Thyroid gland (tissue), 4 donors: ENCODE measurements at regions not wholly inside any gene's neighbourhood (a gene's known extent, or its start where the extent isn't known, plus 50 kb on each side); places are given as distances from the start of the nearest gene placed in this dataset.

Experiments used
- DNase-seq, 2 donors: peaks; one replicate each; pipeline ENCODE4 v3.0.0-alpha.2; 2019
- H3K27ac ChIP-seq, 3 donors: fragments of 200-600 bp; sonication (generic); 1 replicate in 2 of 3; 2 replicates in 1 of 3; pipeline ENCODE4 v1.5.1; 2016 to 2019; ENCODE audit warnings: mild to moderate bottlenecking in 1 of 3, moderate library complexity in 1 of 3
- H3K27me3 ChIP-seq: fragments of 200-600 bp; sonication (generic); one replicate; pipeline ENCODE4 v1.5.1; 2019
- H3K36me3 ChIP-seq, 2 donors: fragments of 200-600 bp; sonication (generic); one replicate each; pipeline ENCODE4 v1.5.1; 2016 to 2019
- H3K4me1 ChIP-seq, 2 donors: fragments of 200-600 bp; sonication (generic); one replicate each; pipeline ENCODE4 v1.5.1; 2017 to 2019
- H3K4me3 ChIP-seq, 3 donors: fragments of 200-600 bp; sonication (generic); replicated peaks in 1 of 3; 1 replicate in 2 of 3; 2 replicates in 1 of 3; pipeline ENCODE4 v1.5.1; 2016; ENCODE audit warnings: mild to moderate bottlenecking in 1 of 3
- H3K9me3 ChIP-seq: fragments of 200-600 bp; sonication (generic); one replicate; pipeline ENCODE4 v1.5.1; 2017
- CTCF ChIP-seq, 6 experiments: fragments of 200-600 bp in 3 of 6; fragments of 450-650 bp in 3 of 6; sonication (generic) in 3 of 6; IDR thresholded peaks; one replicate each; pipeline ENCODE4 v1.5.1; 2016 to 2019; ENCODE audit warnings: antibody characterized with exemption in 6 of 6, mild to moderate bottlenecking in 2 of 6, inconsistent platforms in 1 of 6, moderate library complexity in 1 of 6
- POLR2A ChIP-seq, 2 donors: fragments of 450-650 bp; IDR thresholded peaks; one replicate each; pipeline ENCODE4 v1.6.1; 2017; ENCODE audit warnings: antibody characterized with exemption in 2 of 2, mild to moderate bottlenecking in 2 of 2, moderate library complexity in 1 of 2
- WGBS, 2 donors: methylation state at CpG; one replicate each; pipeline ENCODE4 v1.1.5; 2017; 5-methylcytosine and 5-hydroxymethylcytosine counted together
- intact Hi-C: fragments of 100-400 bp; cut with DNase I; formaldehyde crosslinking; loops from one replicate; pipeline ENCODE4 v1.15.1; 2023

- WGBS, 2 donors: 66 to 76% methylated on average over 12 of the region's 12 CpGs
- TF ChIP-seq POLR2A (IDR thresholded peaks at IDR 0.05) (no peak), CTCF (IDR thresholded peaks at IDR 0.05) (no peak)
- no peak overlapping the region for H3K4me3 ChIP-seq
- H3K36me3 ChIP-seq: no peaks in the 10 kb centered on the region
- no peaks in the 10 kb centered on the region for H3K4me1 ChIP-seq
- no peak for DNase-seq
- no peak overlapping the region for H3K27ac ChIP-seq
- intact Hi-C loops: no loop called here
- H3K9me3 ChIP-seq: no peaks in the 10 kb centered on the region
- no peaks in the 10 kb centered on the region for H3K27me3 ChIP-seq
Measured at GRCh38 chr19:32171719-32172151, 173.7 kb upstream of the ZNF507 start.

GRCh38 chr19:32172566-32173160, 172.7 kb upstream of the ZNF507 start:
- intact Hi-C loops: no loop called here
- Histone ChIP-seq H3K27me3 (no peaks in the 10 kb centered on the region), H3K9me3 (no peaks in the 10 kb centered on the region), H3K4me3 (no peak overlapping the region), H3K36me3 (no peaks in the 10 kb centered on the region), H3K4me1 (no peaks in the 10 kb centered on the region), H3K27ac (no peak overlapping the region)
- TF ChIP-seq CTCF (IDR thresholded peaks at IDR 0.05) (no peak), POLR2A (IDR thresholded peaks at IDR 0.05) (no peak)
- WGBS, 2 donors: 66 to 70% methylated on average over 5 of the region's 5 CpGs
- DNase-seq: no peak

- 93 to 94% methylated on average over 3 of the region's 3 CpGs for WGBS, 2 donors
- Histone ChIP-seq H3K9me3 (no peaks in the 10 kb centered on the region), H3K4me3 (no peak overlapping the region), H3K27me3 (no peaks in the 10 kb centered on the region), H3K36me3 (no peaks in the 10 kb centered on the region), H3K27ac (no peak overlapping the region), H3K4me1 (no peaks in the 10 kb centered on the region)
- no peak for TF ChIP-seq CTCF (IDR thresholded peaks at IDR 0.05)
- TF ChIP-seq POLR2A (IDR thresholded peaks at IDR 0.05): no peak
- intact Hi-C loops: no loop called here
- no peak for DNase-seq
Measured at GRCh38 chr19:32173836-32174235, 171.6 kb upstream of the ZNF507 start.

GRCh38 chr19:32174386-32175113, 170.9 kb upstream of the ZNF507 start:
- Histone ChIP-seq H3K27ac (no peak overlapping the region), H3K4me1 (no peaks in the 10 kb centered on the region), H3K9me3 (no peaks in the 10 kb centered on the region), H3K36me3 (no peaks in the 10 kb centered on the region), H3K27me3 (no peaks in the 10 kb centered on the region), H3K4me3 (no peak overlapping the region)
- WGBS, 2 donors: 77 to 85% methylated on average over 10 of the region's 10 CpGs
- intact Hi-C loops: no loop called here
- TF ChIP-seq POLR2A (IDR thresholded peaks at IDR 0.05) (no peak), CTCF (IDR thresholded peaks at IDR 0.05) (no peak)
- no peak for DNase-seq

GRCh38 chr19:32176591-32176990, 168.8 kb upstream of the ZNF507 start:
- DNase-seq: no peak
- WGBS, 2 donors: 69 to 79% methylated on average over 5 of the region's 5 CpGs
- Histone ChIP-seq H3K9me3 (no peaks in the 10 kb centered on the region), H3K4me1 (peaks cover 0 to 7% of the 10 kb centered on the region in 2 donors), H3K27ac (no peak overlapping the region), H3K4me3 (no peak overlapping the region), H3K36me3 (no peaks in the 10 kb centered on the region), H3K27me3 (no peaks in the 10 kb centered on the region)
- no peak for TF ChIP-seq POLR2A (IDR thresholded peaks at IDR 0.05)
- no peak for TF ChIP-seq CTCF (IDR thresholded peaks at IDR 0.05)
- intact Hi-C loops: no loop called here
